Transverse colon (tissue), 3 donors: ENCODE measurements at regions not wholly inside any gene's neighbourhood (a gene's known extent, or its start where the extent isn't known, plus 50 kb on each side); places are given as distances from the start of the nearest gene placed in this dataset.

Experiments used
- POLR2A ChIP-seq: fragments of 450-650 bp; IDR thresholded peaks from one replicate; pipeline ENCODE4 v1.6.1; 2016; ENCODE audit warnings: antibody characterized with exemption, mild to moderate bottlenecking, moderate library complexity
- TF ChIP-seq, protein P1 (sequence below), 5 experiments: fragments of 200-600 bp in 3 of 5; fragments of 450-650 bp in 2 of 5; sonication (generic) in 3 of 5; IDR thresholded peaks; 1 replicate in 2 of 5; 2 replicates in 3 of 5; pipeline ENCODE4 v1.5.1; 2016 to 2017; ENCODE audit warnings: antibody characterized with exemption in 5 of 5, inconsistent platforms in 3 of 5, mild to moderate bottlenecking in 2 of 5, moderate library complexity in 1 of 5

- TF ChIP-seq POLR2A, result no peak
- TF ChIP-seq, protein P1, sequence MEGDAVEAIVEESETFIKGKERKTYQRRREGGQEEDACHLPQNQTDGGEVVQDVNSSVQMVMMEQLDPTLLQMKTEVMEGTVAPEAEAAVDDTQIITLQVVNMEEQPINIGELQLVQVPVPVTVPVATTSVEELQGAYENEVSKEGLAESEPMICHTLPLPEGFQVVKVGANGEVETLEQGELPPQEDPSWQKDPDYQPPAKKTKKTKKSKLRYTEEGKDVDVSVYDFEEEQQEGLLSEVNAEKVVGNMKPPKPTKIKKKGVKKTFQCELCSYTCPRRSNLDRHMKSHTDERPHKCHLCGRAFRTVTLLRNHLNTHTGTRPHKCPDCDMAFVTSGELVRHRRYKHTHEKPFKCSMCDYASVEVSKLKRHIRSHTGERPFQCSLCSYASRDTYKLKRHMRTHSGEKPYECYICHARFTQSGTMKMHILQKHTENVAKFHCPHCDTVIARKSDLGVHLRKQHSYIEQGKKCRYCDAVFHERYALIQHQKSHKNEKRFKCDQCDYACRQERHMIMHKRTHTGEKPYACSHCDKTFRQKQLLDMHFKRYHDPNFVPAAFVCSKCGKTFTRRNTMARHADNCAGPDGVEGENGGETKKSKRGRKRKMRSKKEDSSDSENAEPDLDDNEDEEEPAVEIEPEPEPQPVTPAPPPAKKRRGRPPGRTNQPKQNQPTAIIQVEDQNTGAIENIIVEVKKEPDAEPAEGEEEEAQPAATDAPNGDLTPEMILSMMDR (IDR thresholded peaks at IDR 0.05), result no peak
Observed at GRCh38 chr1:191140038-191140437, 662.4 kb upstream of the BRINP3 start.
